ENCODE measurements at regions not wholly inside any gene's neighbourhood (a gene's known extent, or its start where the extent isn't known, plus 50 kb on each side); places are given as distances from the start of the nearest gene placed in this dataset.

GRCh38 chr6:87918461-87918941, 129.1 kb upstream of the SPACA1 start:
- peaks cover 0 to 4% of the 10 kb centered on the region in 2 donors for H3K9me3 ChIP-seq
- no peaks in the 10 kb centered on the region for H3K36me3 ChIP-seq
- H3K27me3 ChIP-seq: no peaks in the 10 kb centered on the region
- H3K4me3 ChIP-seq: no peak overlapping the region
- no peak overlapping the region for H3K27ac ChIP-seq
- intact Hi-C loops (cut with DNase I): no loop called here
- no peaks in the 10 kb centered on the region for H3K4me1 ChIP-seq
- no peak for DNase-seq (ENCODE audit: low spot score in 2 of 2)
- no peak for TF ChIP-seq CTCF (IDR thresholded peaks at IDR 0.05)

GRCh38 chr6:87917886-87918285, 129.8 kb upstream of the SPACA1 start:
- Histone ChIP-seq H3K4me3 (no peak overlapping the region), H3K27me3 (no peaks in the 10 kb centered on the region), H3K4me1 (no peaks in the 10 kb centered on the region), H3K27ac (no peak overlapping the region), H3K9me3 (peaks cover 0 to 4% of the 10 kb centered on the region in 2 donors), H3K36me3 (no peaks in the 10 kb centered on the region)
- DNase-seq (ENCODE audit: low spot score in 2 of 2): no peak
- no peak for TF ChIP-seq CTCF (IDR thresholded peaks at IDR 0.05)
- intact Hi-C loops (cut with DNase I): no loop called here

- intact Hi-C loops (cut with DNase I): no loop called here
- H3K9me3 ChIP-seq: peaks cover 0 to 4% of the 10 kb centered on the region in 2 donors
- H3K4me3 ChIP-seq: no peak overlapping the region
- no peaks in the 10 kb centered on the region for H3K27me3 ChIP-seq
- TF ChIP-seq CTCF (IDR thresholded peaks at IDR 0.05): no peak
- no peaks in the 10 kb centered on the region for H3K36me3 ChIP-seq
- DNase-seq (ENCODE audit: low spot score in 2 of 2): no peak
- H3K4me1 ChIP-seq: no peaks in the 10 kb centered on the region
- H3K27ac ChIP-seq: no peak overlapping the region
Observed at GRCh38 chr6:87916446-87916845, 131.2 kb upstream of the SPACA1 start.

GRCh38 chr6:87914637-87915395, 132.8 kb upstream of the SPACA1 start:
- peaks cover 0 to 4% of the 10 kb centered on the region in 2 donors for H3K9me3 ChIP-seq
- TF ChIP-seq CTCF (IDR thresholded peaks at IDR 0.05): no peak
- H3K4me1 ChIP-seq: no peaks in the 10 kb centered on the region
- H3K27me3 ChIP-seq: no peaks in the 10 kb centered on the region
- H3K27ac ChIP-seq: no peak overlapping the region
- intact Hi-C loops (cut with DNase I): no loop called here
- DNase-seq (ENCODE audit: low spot score in 2 of 2): no peak
- no peak overlapping the region for H3K4me3 ChIP-seq
- H3K36me3 ChIP-seq: no peaks in the 10 kb centered on the region

- H3K27ac ChIP-seq: no peak overlapping the region
- no peaks in the 10 kb centered on the region for H3K36me3 ChIP-seq
- no peak overlapping the region for H3K4me3 ChIP-seq
- DNase-seq (ENCODE audit: low spot score in 2 of 2): no peak
- no peaks in the 10 kb centered on the region for H3K4me1 ChIP-seq
- peaks cover 0 to 4% of the 10 kb centered on the region in 2 donors for H3K9me3 ChIP-seq
- H3K27me3 ChIP-seq: no peaks in the 10 kb centered on the region
- TF ChIP-seq CTCF (IDR thresholded peaks at IDR 0.05): no peak
- intact Hi-C loops (cut with DNase I): no loop called here
Observed at GRCh38 chr6:87913974-87914373, 133.7 kb upstream of the SPACA1 start.
